ENCODE measurements at regions not wholly inside any gene's neighbourhood (a gene's known extent, or its start where the extent isn't known, plus 50 kb on each side); places are given as distances from the start of the nearest gene placed in this dataset.

GRCh38 chr2:234869164-234869563 is 82.7 kb upstream of the SH3BP4 start:
- DNase-seq (ENCODE audit: insufficient read length, low spot score) (no peak), FAIRE-seq (no peak)
- no peak for TF ChIP-seq CTCF (IDR thresholded peaks at IDR 0.05; ENCODE audit: insufficient read depth, missing control alignments)

GRCh38 chr2:234867882-234868285 is 83.9 kb upstream of the SH3BP4 start:
- no peak for TF ChIP-seq CTCF (IDR thresholded peaks at IDR 0.05; ENCODE audit: insufficient read depth, missing control alignments)
- FAIRE-seq (no peak), DNase-seq (ENCODE audit: insufficient read length, low spot score) (no peak)

- no peak for TF ChIP-seq CTCF (IDR thresholded peaks at IDR 0.05; ENCODE audit: insufficient read depth, missing control alignments)
- no peak for FAIRE-seq
- DNase-seq (ENCODE audit: insufficient read length, low spot score): no peak
Observed at GRCh38 chr2:234865586-234865985, 86.2 kb upstream of the SH3BP4 start.

- TF ChIP-seq CTCF (IDR thresholded peaks at IDR 0.05; ENCODE audit: insufficient read depth, missing control alignments): no peak
- DNase-seq (ENCODE audit: insufficient read length, low spot score) (no peak), FAIRE-seq (no peak)
Observed at GRCh38 chr2:234865040-234865439, 86.8 kb upstream of the SH3BP4 start.

- no peak for FAIRE-seq
- DNase-seq (ENCODE audit: insufficient read length, low spot score): no peak
- TF ChIP-seq CTCF (IDR thresholded peaks at IDR 0.05; ENCODE audit: insufficient read depth, missing control alignments): no peak
Observed at GRCh38 chr2:234864506-234864905, 87.3 kb upstream of the SH3BP4 start.

- TF ChIP-seq CTCF (IDR thresholded peaks at IDR 0.05; ENCODE audit: insufficient read depth, missing control alignments): no peak
- FAIRE-seq (no peak), DNase-seq (ENCODE audit: insufficient read length, low spot score) (no peak)
Observed at GRCh38 chr2:234863043-234863934, 88.5 kb upstream of the SH3BP4 start.
